DND-41 (cell line): ENCODE measurements at regions not wholly inside any gene's neighbourhood (a gene's known extent, or its start where the extent isn't known, plus 50 kb on each side); places are given as distances from the start of the nearest gene placed in this dataset.

Experiments used
- ATAC-seq: fragments of 200-7000 bp; cut with Tn5 transposase; 3 replicates; pipeline ENCODE4 v1.9.1; 2021; ENCODE audit warnings: low read depth; ENCODE audit not compliant: insufficient read depth
- DNase-seq: peaks from one replicate; pipeline ENCODE4 v3.0.0-alpha.2; 2020
- H2AFZ ChIP-seq: 2 replicates; pipeline ENCODE4 v1.6.0; 2012; ENCODE audit warnings: low read depth, low read length
- H3K27ac ChIP-seq: 2 replicates; pipeline ENCODE4 v1.5.1; 2012; ENCODE audit warnings: low read length, inconsistent platforms
- H3K27me3 ChIP-seq: fragments of 200-600 bp; sonication (generic); 2 replicates; pipeline ENCODE4 v1.6.0; 2012; ENCODE audit warnings: low read length, mild to moderate bottlenecking, inconsistent platforms; ENCODE audit not compliant: insufficient read depth, poor library complexity
- H3K36me3 ChIP-seq: 2 replicates; pipeline ENCODE4 v1.5.1; 2012; ENCODE audit warnings: low read length, inconsistent platforms; ENCODE audit not compliant: insufficient read depth
- H3K4me1 ChIP-seq: 2 replicates; pipeline ENCODE4 v1.5.1; 2012; ENCODE audit warnings: mild to moderate bottlenecking, low read length; ENCODE audit not compliant: insufficient read depth
- H3K4me2 ChIP-seq: 2 replicates; pipeline ENCODE4 v1.6.0; 2012; ENCODE audit warnings: mild to moderate bottlenecking, moderate library complexity, low read length, inconsistent platforms; ENCODE audit not compliant: insufficient read depth
- H3K4me3 ChIP-seq, 2 experiments: fragments of 200-600 bp in 1 of 2; shearing (Covaris generic) in 1 of 2; 2 replicates each; pipeline ENCODE4 v1.5.1; 2012 to 2016; ENCODE audit warnings: inconsistent platforms in 2 of 2, low read length in 2 of 2, mild to moderate bottlenecking in 2 of 2, low read depth in 1 of 2, moderate library complexity in 1 of 2
- H3K79me2 ChIP-seq: 2 replicates; pipeline ENCODE4 v1.6.0; 2012; ENCODE audit warnings: low read length, inconsistent platforms; ENCODE audit not compliant: insufficient read depth
- H3K9ac ChIP-seq: 2 replicates; pipeline ENCODE4 v1.6.0; 2012; ENCODE audit warnings: low read depth, mild to moderate bottlenecking, inconsistent platforms, low read length, moderate library complexity
- H3K9me3 ChIP-seq: 2 replicates; pipeline ENCODE4 v1.5.1; 2012; ENCODE audit warnings: low read length, moderate library complexity, mild to moderate bottlenecking, inconsistent platforms; ENCODE audit not compliant: insufficient read depth, severe bottlenecking
- H4K20me1 ChIP-seq: 2 replicates; pipeline ENCODE4 v1.6.0; 2012; ENCODE audit warnings: low read length; ENCODE audit not compliant: insufficient read depth
- EZH2 ChIP-seq: IDR thresholded peaks from 3 replicates; pipeline ENCODE4 v1.6.1; 2012; ENCODE audit warnings: borderline replicate concordance, low read depth, mild to moderate bottlenecking, moderate library complexity, low read length, inconsistent platforms; ENCODE audit not compliant: severe bottlenecking
- TF ChIP-seq, protein P1 (sequence below): IDR thresholded peaks from 2 replicates; pipeline ENCODE4 v1.5.1; 2012; ENCODE audit warnings: borderline replicate concordance, low read length, moderate library complexity, mild to moderate bottlenecking; ENCODE audit not compliant: poor library complexity, severe bottlenecking; ENCODE audit errors: extremely low read depth

DNA sequence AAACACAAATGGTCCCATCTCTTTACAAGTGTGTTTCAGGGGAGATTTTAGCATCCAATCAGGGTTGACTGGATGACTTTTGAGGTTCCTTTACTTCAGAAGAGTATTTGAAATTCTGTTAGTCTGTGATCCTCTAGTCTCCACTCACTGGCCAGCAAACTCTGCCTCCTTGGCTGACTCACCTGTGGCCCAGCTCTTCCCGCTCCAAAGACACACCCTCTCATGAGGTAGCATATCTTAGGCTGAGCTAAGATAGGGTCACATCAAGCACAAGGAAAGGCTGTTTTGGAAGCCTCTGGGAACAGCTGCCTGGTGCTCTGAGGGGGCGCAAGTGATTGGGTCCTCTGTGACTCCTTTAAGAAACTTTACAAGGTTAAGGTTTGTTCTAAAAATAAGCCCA is 102.3 kb upstream of the FGGY start:
- no peak overlapping the region for H3K9ac ChIP-seq
- no peaks in the 10 kb centered on the region for H3K36me3 ChIP-seq
- H3K27ac ChIP-seq: no peak overlapping the region
- H4K20me1 ChIP-seq: no peaks in the 10 kb centered on the region
- TF ChIP-seq, protein P1, sequence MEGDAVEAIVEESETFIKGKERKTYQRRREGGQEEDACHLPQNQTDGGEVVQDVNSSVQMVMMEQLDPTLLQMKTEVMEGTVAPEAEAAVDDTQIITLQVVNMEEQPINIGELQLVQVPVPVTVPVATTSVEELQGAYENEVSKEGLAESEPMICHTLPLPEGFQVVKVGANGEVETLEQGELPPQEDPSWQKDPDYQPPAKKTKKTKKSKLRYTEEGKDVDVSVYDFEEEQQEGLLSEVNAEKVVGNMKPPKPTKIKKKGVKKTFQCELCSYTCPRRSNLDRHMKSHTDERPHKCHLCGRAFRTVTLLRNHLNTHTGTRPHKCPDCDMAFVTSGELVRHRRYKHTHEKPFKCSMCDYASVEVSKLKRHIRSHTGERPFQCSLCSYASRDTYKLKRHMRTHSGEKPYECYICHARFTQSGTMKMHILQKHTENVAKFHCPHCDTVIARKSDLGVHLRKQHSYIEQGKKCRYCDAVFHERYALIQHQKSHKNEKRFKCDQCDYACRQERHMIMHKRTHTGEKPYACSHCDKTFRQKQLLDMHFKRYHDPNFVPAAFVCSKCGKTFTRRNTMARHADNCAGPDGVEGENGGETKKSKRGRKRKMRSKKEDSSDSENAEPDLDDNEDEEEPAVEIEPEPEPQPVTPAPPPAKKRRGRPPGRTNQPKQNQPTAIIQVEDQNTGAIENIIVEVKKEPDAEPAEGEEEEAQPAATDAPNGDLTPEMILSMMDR: no peak
- no peak for TF ChIP-seq EZH2
- peaks cover 3% of the 10 kb centered on the region for H3K9me3 ChIP-seq
- no peaks in the 10 kb centered on the region for H3K27me3 ChIP-seq
- H3K4me1 ChIP-seq: no peaks in the 10 kb centered on the region
- ATAC-seq: no peak
- H3K4me2 ChIP-seq: no peak overlapping the region
- H3K4me3 ChIP-seq: no peak overlapping the region
- no peaks in the 10 kb centered on the region for H3K79me2 ChIP-seq
- H2AFZ ChIP-seq: no peak overlapping the region
- no peak for DNase-seq

DNA sequence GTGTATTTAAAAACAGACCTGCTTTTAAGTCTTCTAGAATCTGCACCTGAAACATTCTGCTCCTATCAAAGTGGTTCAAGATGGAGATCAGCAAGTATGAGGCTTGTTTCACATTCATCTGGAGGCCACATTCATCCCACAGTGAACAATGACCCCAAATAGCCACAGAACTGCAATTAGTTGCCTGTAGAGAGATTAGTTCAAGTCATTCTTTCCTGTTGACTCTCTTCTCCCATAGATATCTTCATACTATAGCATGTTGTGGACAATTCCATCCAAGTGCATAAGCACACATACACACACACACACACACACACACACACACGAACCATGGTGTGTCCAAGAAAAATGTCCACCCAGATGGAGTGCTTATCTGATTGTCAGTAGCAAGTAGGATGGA is 101.7 kb upstream of the FGGY start:
- Histone ChIP-seq H2AFZ (no peak overlapping the region), H3K79me2 (no peaks in the 10 kb centered on the region), H3K27ac (no peak overlapping the region), H3K27me3 (no peaks in the 10 kb centered on the region), H4K20me1 (no peaks in the 10 kb centered on the region), H3K4me3 (no peak overlapping the region), H3K36me3 (no peaks in the 10 kb centered on the region), H3K4me1 (no peaks in the 10 kb centered on the region), H3K9ac (no peak overlapping the region), H3K9me3 (no peaks in the 10 kb centered on the region), H3K4me2 (no peak overlapping the region)
- no peak for TF ChIP-seq EZH2
- TF ChIP-seq, protein P1: no peak
- DNase-seq: no peak
- no peak for ATAC-seq

DNA sequence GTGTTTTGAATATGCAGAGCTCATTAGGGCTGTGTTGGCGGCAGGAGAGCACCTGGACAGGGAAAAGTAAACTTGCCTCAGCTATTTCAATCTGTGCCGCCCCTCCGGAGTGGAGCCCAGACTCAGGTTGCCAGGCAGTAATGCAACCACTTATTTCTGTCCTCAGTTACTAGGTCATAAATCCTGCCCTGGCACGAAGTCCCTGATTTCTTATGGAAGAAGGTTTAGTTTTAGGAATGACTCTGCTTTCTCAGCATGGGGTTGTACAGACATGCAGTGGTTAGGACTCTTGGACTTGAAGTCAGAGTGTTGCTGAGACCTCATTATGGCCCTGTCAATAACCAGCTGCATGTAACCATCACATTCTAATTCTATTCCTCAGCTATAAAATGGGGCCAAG is 98.3 kb upstream of the FGGY start:
- H3K27me3 ChIP-seq: no peaks in the 10 kb centered on the region
- H3K27ac ChIP-seq: no peak overlapping the region
- TF ChIP-seq EZH2: no peak
- no peaks in the 10 kb centered on the region for H4K20me1 ChIP-seq
- H2AFZ ChIP-seq: no peak overlapping the region
- no peak overlapping the region for H3K4me3 ChIP-seq
- H3K36me3 ChIP-seq: no peaks in the 10 kb centered on the region
- no peaks in the 10 kb centered on the region for H3K9me3 ChIP-seq
- ATAC-seq: no peak
- no peaks in the 10 kb centered on the region for H3K79me2 ChIP-seq
- H3K4me2 ChIP-seq: no peak overlapping the region
- H3K4me1 ChIP-seq: no peaks in the 10 kb centered on the region
- H3K9ac ChIP-seq: no peak overlapping the region
- DNase-seq: no peak

DNA sequence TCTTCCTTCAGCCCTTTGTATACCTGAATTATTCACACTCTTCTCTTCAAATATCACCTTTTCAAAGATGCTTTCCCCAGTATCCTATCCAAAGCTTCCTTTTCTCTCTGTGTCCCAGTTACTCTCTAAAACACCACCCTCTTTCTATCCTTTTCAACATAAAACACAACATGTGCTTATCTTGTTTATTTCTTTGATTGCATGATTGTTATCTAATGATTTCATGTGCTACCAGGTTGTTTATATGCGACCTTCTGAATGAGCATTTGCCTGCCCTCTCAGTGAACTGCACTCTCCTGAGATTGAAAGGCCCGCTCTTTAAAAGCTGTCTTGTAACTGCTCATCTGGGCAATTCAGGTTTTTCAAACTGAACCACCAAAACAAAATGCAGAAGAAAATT is 97.7 kb upstream of the FGGY start:
- H3K27ac ChIP-seq: no peak overlapping the region
- ATAC-seq (no peak), DNase-seq (no peak)
- H3K36me3 ChIP-seq: no peaks in the 10 kb centered on the region
- H2AFZ ChIP-seq: no peak overlapping the region
- H3K9ac ChIP-seq: no peak overlapping the region
- H3K27me3 ChIP-seq: no peaks in the 10 kb centered on the region
- TF ChIP-seq, protein P1: no peak
- no peak for TF ChIP-seq EZH2
- H3K4me1 ChIP-seq: no peaks in the 10 kb centered on the region
- H3K9me3 ChIP-seq: no peaks in the 10 kb centered on the region
- no peaks in the 10 kb centered on the region for H3K79me2 ChIP-seq
- H3K4me3 ChIP-seq: no peak overlapping the region
- H4K20me1 ChIP-seq: no peaks in the 10 kb centered on the region
- H3K4me2 ChIP-seq: no peak overlapping the region
